WTC11 (cell line): ENCODE measurements at regions not wholly inside any gene's neighbourhood (a gene's known extent, or its start where the extent isn't known, plus 50 kb on each side); places are given as distances from the start of the nearest gene placed in this dataset.

Source experiments
- ATAC-seq: fragments of 200-7000 bp; cut with Tn5 transposase; 2 replicates; pipeline ENCODE4 v1.10.0; 2021; ENCODE audit warnings: mild to moderate bottlenecking, moderate library complexity
- CTCF ChIA-PET: fragments of 300-600 bp; sonication (Branson Sonifier 250); formaldehyde crosslinking; loops from one replicate; lab custom pipeline; 2021; ENCODE audit warnings: antibody characterized with exemption; lab: Charles Lee
- POLR2A ChIA-PET: fragments of 350-600 bp; sonication (Branson Sonifier 250); formaldehyde crosslinking; loops from one replicate; lab custom pipeline; 2021; ENCODE audit warnings: antibody characterized with exemption; lab: Charles Lee
- DNase-seq: peaks from one replicate; pipeline ENCODE4 v3.0.0; 2021; ENCODE audit warnings: low spot score
- H3K27ac Mint-ChIP-seq: 2 replicates; pipeline ENCODE4 v1.8.0; 2021; ENCODE audit warnings: mixed read lengths
- H3K27me3 Mint-ChIP-seq: 2 replicates; pipeline ENCODE4 v1.8.0; 2021; ENCODE audit warnings: low read depth, mild to moderate bottlenecking, moderate library complexity, mixed read lengths
- H3K36me3 Mint-ChIP-seq: 2 replicates; pipeline ENCODE4 v1.8.0; 2021; ENCODE audit warnings: mixed read lengths
- H3K4me1 Mint-ChIP-seq: 2 replicates; pipeline ENCODE4 v1.8.0; 2022; ENCODE audit warnings: mixed read lengths
- H3K4me3 Mint-ChIP-seq: 2 replicates; pipeline ENCODE4 v1.8.0; 2021; ENCODE audit warnings: mild to moderate bottlenecking, moderate library complexity, mixed read lengths
- H3K9me3 Mint-ChIP-seq: 2 replicates; pipeline ENCODE4 v1.8.0; 2021; ENCODE audit warnings: mixed read lengths
- AFF4 ChIP-seq: sonication (generic); formaldehyde crosslinking; IDR thresholded peaks from 2 replicates; pipeline ENCODE4 v1.8.1; 2023; ENCODE audit warnings: mild to moderate bottlenecking, missing genetic modification reagents, borderline replicate concordance
- CBFB ChIP-seq: sonication (generic); formaldehyde crosslinking; IDR thresholded peaks from 2 replicates; pipeline ENCODE4 v1.8.1; 2022; ENCODE audit warnings: mild to moderate bottlenecking, low read depth, missing genetic modification reagents
- CREB1 ChIP-seq: sonication (generic); formaldehyde crosslinking; IDR thresholded peaks from 2 replicates; pipeline ENCODE4 v1.8.0; 2023; ENCODE audit warnings: mild to moderate bottlenecking, missing genetic modification reagents
- ETV6 ChIP-seq: sonication (generic); formaldehyde crosslinking; IDR thresholded peaks from 2 replicates; pipeline ENCODE4 v1.8.1; 2022; ENCODE audit warnings: mild to moderate bottlenecking, missing genetic modification reagents
- FOXK1 ChIP-seq: sonication (generic); formaldehyde crosslinking; IDR thresholded peaks from 2 replicates; pipeline ENCODE4 v1.8.0; 2022; ENCODE audit warnings: mild to moderate bottlenecking, moderate library complexity, missing genetic modification reagents
- FOXP4 ChIP-seq: sonication (generic); formaldehyde crosslinking; IDR thresholded peaks from 2 replicates; pipeline ENCODE4 v1.8.0; 2022; ENCODE audit warnings: mild to moderate bottlenecking, missing genetic modification reagents
- IRF1 ChIP-seq: sonication (generic); formaldehyde crosslinking; IDR thresholded peaks from 2 replicates; pipeline ENCODE4 v1.8.0; 2023; ENCODE audit warnings: missing genetic modification reagents
- JUN ChIP-seq: sonication (generic); formaldehyde crosslinking; IDR thresholded peaks from 2 replicates; pipeline ENCODE4 v1.8.0; 2023; ENCODE audit warnings: mild to moderate bottlenecking, missing genetic modification reagents
- KAT7 ChIP-seq: sonication (generic); formaldehyde crosslinking; IDR thresholded peaks from 2 replicates; pipeline ENCODE4 v1.8.1; 2023; ENCODE audit warnings: missing genetic modification reagents, mild to moderate bottlenecking, borderline replicate concordance
- SOX15 ChIP-seq: fragments of 250-450 bp; sonication (Bioruptor Pico); IDR thresholded peaks from 2 replicates; pipeline ENCODE4 v1.9.0; 2021; ENCODE audit warnings: mild to moderate bottlenecking
- USF1 ChIP-seq: sonication (generic); formaldehyde crosslinking; IDR thresholded peaks from 2 replicates; pipeline ENCODE4 v1.8.0; 2022; ENCODE audit warnings: mild to moderate bottlenecking, missing genetic modification reagents
- USF2 ChIP-seq: sonication (generic); formaldehyde crosslinking; IDR thresholded peaks from 2 replicates; pipeline ENCODE4 v1.8.1; 2023; ENCODE audit warnings: mild to moderate bottlenecking, missing genetic modification reagents, moderate library complexity
- ZNF232 ChIP-seq: sonication (generic); formaldehyde crosslinking; IDR thresholded peaks from 2 replicates; pipeline ENCODE4 v1.8.0; 2022; ENCODE audit warnings: mild to moderate bottlenecking, missing genetic modification reagents
- ZNF512 ChIP-seq: sonication (generic); formaldehyde crosslinking; IDR thresholded peaks from 2 replicates; pipeline ENCODE4 v1.8.1; 2022; ENCODE audit warnings: missing genetic modification reagents, borderline replicate concordance
- ZNF671 ChIP-seq: fragments of 250-450 bp; sonication (Bioruptor Pico); IDR thresholded peaks from 2 replicates; pipeline ENCODE4 v1.8.0; 2021; ENCODE audit warnings: mild to moderate bottlenecking
- TF ChIP-seq, protein P1 (sequence below): sonication (generic); formaldehyde crosslinking; IDR thresholded peaks from 2 replicates; pipeline ENCODE4 v1.8.1; 2023; ENCODE audit warnings: mild to moderate bottlenecking, missing genetic modification reagents

DNA sequence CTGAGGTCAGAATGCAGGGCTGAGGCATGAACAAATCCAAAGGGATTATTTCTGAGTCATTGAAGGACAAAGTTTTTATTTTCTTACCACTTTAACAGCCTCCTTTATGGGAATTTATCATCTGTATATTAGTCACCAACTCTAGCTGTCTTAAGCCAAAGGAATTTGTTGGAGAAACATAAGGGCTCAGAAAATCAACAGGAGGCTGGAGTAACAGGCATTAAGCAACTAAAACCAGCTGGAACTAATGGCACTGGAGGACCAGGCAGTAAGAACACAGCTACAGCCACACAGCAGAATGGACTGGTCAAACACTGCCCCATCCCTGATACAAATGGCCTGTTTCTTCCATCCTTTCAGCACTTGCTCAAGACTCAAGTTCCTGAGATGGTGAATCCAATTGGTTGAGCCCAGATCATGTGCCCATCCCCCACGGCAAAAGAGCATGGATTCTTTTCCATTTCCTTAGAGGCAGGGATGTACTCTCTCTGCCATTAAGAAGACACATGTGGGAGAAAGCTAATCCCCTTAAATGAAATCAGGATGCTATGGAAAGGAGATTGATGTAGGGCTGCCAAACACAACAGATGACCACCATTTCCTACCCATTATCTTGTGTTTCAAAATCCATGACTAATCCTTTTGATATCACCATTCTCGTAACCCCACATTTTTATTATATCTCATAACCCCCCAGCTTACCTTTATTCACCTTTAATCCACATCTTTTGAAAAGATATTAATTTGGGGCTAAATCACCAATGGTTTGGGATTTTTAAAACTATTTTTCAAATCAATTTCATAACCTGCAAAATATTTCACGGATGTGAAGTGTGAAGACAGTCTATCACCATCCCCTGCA lies 157.0 kb upstream of the FNDC3A start:
- DNase-seq = no peak

DNA sequence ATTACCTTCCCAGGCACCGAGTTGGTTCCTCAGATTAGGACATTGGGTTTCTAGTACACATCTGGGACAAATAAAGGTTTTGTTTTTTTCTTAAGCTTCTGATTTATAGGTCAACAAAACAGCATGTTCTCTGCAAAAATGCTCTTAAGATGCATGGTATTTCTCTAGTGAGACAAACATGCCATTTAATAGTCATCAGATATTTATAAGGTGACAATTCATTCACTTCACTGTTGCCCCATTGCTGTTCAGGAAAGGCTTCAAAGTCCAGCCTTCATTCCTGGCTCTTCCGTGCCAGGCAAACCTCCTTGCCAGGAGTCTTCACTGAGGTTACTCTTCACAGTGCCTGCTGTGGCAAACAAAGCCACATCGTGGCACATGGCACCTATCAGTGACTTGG lies 156.3 kb upstream of the FNDC3A start:
- CTCF ChIA-PET = no interaction called here
- Mint-ChIP-seq H3K4me3 (no peak overlapping the region), H3K27me3 (no peaks in the 10 kb centered on the region), H3K27ac (no peak overlapping the region), H3K36me3 (no peaks in the 10 kb centered on the region), H3K9me3 (no peaks in the 10 kb centered on the region), H3K4me1 (0 out of 2 replicates have a peak, but pooled peaks cover 2% of the 10 kb centered on the region)
- POLR2A ChIA-PET = no interaction called here
- ATAC-seq = no peak
- no peak for TF ChIP-seq FOXK1 (CRISPR knock-in tag)
- no peak for TF ChIP-seq ETV6 (CRISPR knock-in tag)
- TF ChIP-seq CBFB (CRISPR knock-in tag) = no peak
- DNase-seq = no peak

More for the DNA sequence above, 157.0 kb upstream of the FNDC3A start:
- H3K4me3 Mint-ChIP-seq = no peak overlapping the region
- POLR2A ChIA-PET = no interaction called here
- H3K9me3 Mint-ChIP-seq = no peaks in the 10 kb centered on the region
- CTCF ChIA-PET = no interaction called here
- no peak overlapping the region for H3K27ac Mint-ChIP-seq
- peak; percentile 38; the same call in 1 of the 2 replicates for ATAC-seq
- H3K27me3 Mint-ChIP-seq = no peaks in the 10 kb centered on the region
- no peaks in the 10 kb centered on the region for H3K36me3 Mint-ChIP-seq
- TF ChIP-seq CBFB (CRISPR knock-in tag) = no peak
- TF ChIP-seq USF2 = 0 out of 2 replicates have a peak, but pooled peaks have one; percentile 36
- no peak for TF ChIP-seq FOXP4 (CRISPR knock-in tag)
- TF ChIP-seq, protein P1, sequence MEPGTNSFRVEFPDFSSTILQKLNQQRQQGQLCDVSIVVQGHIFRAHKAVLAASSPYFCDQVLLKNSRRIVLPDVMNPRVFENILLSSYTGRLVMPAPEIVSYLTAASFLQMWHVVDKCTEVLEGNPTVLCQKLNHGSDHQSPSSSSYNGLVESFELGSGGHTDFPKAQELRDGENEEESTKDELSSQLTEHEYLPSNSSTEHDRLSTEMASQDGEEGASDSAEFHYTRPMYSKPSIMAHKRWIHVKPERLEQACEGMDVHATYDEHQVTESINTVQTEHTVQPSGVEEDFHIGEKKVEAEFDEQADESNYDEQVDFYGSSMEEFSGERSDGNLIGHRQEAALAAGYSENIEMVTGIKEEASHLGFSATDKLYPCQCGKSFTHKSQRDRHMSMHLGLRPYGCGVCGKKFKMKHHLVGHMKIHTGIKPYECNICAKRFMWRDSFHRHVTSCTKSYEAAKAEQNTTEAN (CRISPR knock-in tag) = no peak
- H3K4me1 Mint-ChIP-seq = 0 out of 2 replicates have a peak, but pooled peaks cover 2% of the 10 kb centered on the region

GRCh38 chr13:48819899-48820298 lies 155.8 kb upstream of the FNDC3A start:
- no peak overlapping the region for H3K4me3 Mint-ChIP-seq
- ChIA-PET POLR2A (no interaction called here), CTCF (no interaction called here)
- H3K27ac Mint-ChIP-seq = no peak overlapping the region
- DNase-seq (no peak), ATAC-seq (no peak)
- TF ChIP-seq ZNF512 (CRISPR knock-in tag) = no peak
- no peak for TF ChIP-seq IRF1 (CRISPR knock-in tag)
- no peak for TF ChIP-seq AFF4 (CRISPR knock-in tag)
- no peak for TF ChIP-seq KAT7
- no peak for TF ChIP-seq CREB1
- no peak for TF ChIP-seq ZNF671 (CRISPR knock-in tag)
- TF ChIP-seq, protein P1 (CRISPR knock-in tag) = no peak
- TF ChIP-seq SOX15 (CRISPR knock-in tag) = no peak
- no peak for TF ChIP-seq JUN
- no peak for TF ChIP-seq ZNF232 (CRISPR knock-in tag)
- no peak for TF ChIP-seq USF1 (CRISPR knock-in tag)
- no peak for TF ChIP-seq FOXK1 (CRISPR knock-in tag)
- H3K9me3 Mint-ChIP-seq = no peaks in the 10 kb centered on the region
- 0 out of 2 replicates have a peak, but pooled peaks cover 2% of the 10 kb centered on the region for H3K4me1 Mint-ChIP-seq
- no peaks in the 10 kb centered on the region for H3K36me3 Mint-ChIP-seq
- H3K27me3 Mint-ChIP-seq = no peaks in the 10 kb centered on the region
